GM12878 (cell line): ENCODE measurements at regions not wholly inside any gene's neighbourhood (a gene's known extent, or its start where the extent isn't known, plus 50 kb on each side); places are given as distances from the start of the nearest gene placed in this dataset.

Experiments used
- ATAC-seq: fragments of 200-7000 bp; cut with Tn5 transposase; 3 replicates; pipeline ENCODE4 v1.9.1; 2020; ENCODE audit warnings: mild to moderate bottlenecking, moderate library complexity
- BruUV-seq: library from RNA; stranded (reverse); fragments of 400-500 nt; replicated peaks from 2 replicates; lab custom pipeline; 2021; lab: Mats Ljungman, UMichigan
- CTCF ChIA-PET: fragments of 300-600 bp; sonication (Branson Sonifier 250); formaldehyde crosslinking; extraction: SDS; loops from one replicate; lab custom pipeline; 2021; ENCODE audit warnings: inconsistent platforms; lab: Yijun Ruan, JAX
- POLR2A ChIA-PET: fragments of 350-600 bp; formaldehyde crosslinking; extraction: SDS; loops from one replicate; lab custom pipeline; 2021; ENCODE audit warnings: inconsistent platforms; lab: Charles Lee
- RAD21 ChIA-PET: fragments of 300-600 bp; sonication (Branson Sonifier 250); formaldehyde crosslinking; loops from one replicate; lab custom pipeline; 2023; ENCODE audit warnings: antibody characterized with exemption; ENCODE audit not compliant: unreplicated experiment; lab: Charles Lee
- SMC1A ChIA-PET: fragments of 300-600 bp; sonication (Branson Sonifier 250); formaldehyde crosslinking; loops from one replicate; lab custom pipeline; 2023; ENCODE audit not compliant: unreplicated experiment, uncharacterized antibody; lab: Charles Lee
- DNase-seq: peaks from one replicate; pipeline ENCODE4 v3.0.0-alpha.2; 2011; ENCODE audit warnings: low read depth, low spot score
- FAIRE-seq: peaks from 3 replicates; lab custom pipeline; 2011; peaks lifted over from hg19 to GRCh38; lab: Jason Lieb, UNC
- H2AFZ ChIP-seq: 2 replicates; pipeline ENCODE4 v1.6.0; 2011; ENCODE audit warnings: low read depth, low read length, control low read depth; ENCODE audit not compliant: control insufficient read depth
- H3K27ac ChIP-seq: 2 replicates; pipeline ENCODE4 v1.5.1; 2011; ENCODE audit warnings: control low read depth; ENCODE audit not compliant: control insufficient read depth, insufficient read depth
- H3K27me3 ChIP-seq, 2 experiments: replicated peaks in 1 of 2; 2 replicates each; pipeline versions ENCODE4 v1.6.0 to v1.6.1; 2011; ENCODE audit warnings: low read length in 1 of 2; ENCODE audit not compliant: control insufficient read depth in 2 of 2, insufficient read depth in 2 of 2
- H3K36me3 ChIP-seq, 2 experiments: 2 replicates each; pipeline ENCODE4 v1.5.1; 2011; ENCODE audit warnings: low read length in 1 of 2; ENCODE audit not compliant: control insufficient read depth in 2 of 2, insufficient read depth in 2 of 2
- H3K4me1 ChIP-seq: 2 replicates; pipeline ENCODE4 v1.6.1; 2011; ENCODE audit warnings: mild to moderate bottlenecking, low read length, moderate library complexity, mixed read lengths; ENCODE audit not compliant: control insufficient read depth, insufficient read depth
- H3K4me2 ChIP-seq: 2 replicates; pipeline ENCODE4 v1.6.0; 2011; ENCODE audit warnings: control low read depth; ENCODE audit not compliant: control insufficient read depth, insufficient read depth
- H3K4me3 ChIP-seq: fragments of 200-600 bp; sonication (generic); 2 replicates; pipeline ENCODE4 v1.5.1; 2016
- H3K79me2 ChIP-seq: 2 replicates; pipeline ENCODE4 v1.6.0; 2011; ENCODE audit warnings: low read length; ENCODE audit not compliant: control insufficient read depth, insufficient read depth
- H3K9ac ChIP-seq: 2 replicates; pipeline ENCODE4 v1.8.0; 2011; ENCODE audit warnings: low read length, control low read depth, mixed read lengths; ENCODE audit not compliant: control insufficient read depth, insufficient read depth
- H3K9me3 ChIP-seq: replicated peaks from 3 replicates; pipeline ENCODE4 v1.5.1; 2011; ENCODE audit warnings: mild to moderate bottlenecking, low read length; ENCODE audit not compliant: control insufficient read depth, insufficient read depth
- H4K20me1 ChIP-seq: 2 replicates; pipeline ENCODE4 v1.6.0; 2011; ENCODE audit not compliant: control insufficient read depth, insufficient read depth
- ASH2L ChIP-seq: fragments of 300-600, 200-600 bp; sonication (generic); IDR thresholded peaks from 2 replicates; pipeline ENCODE4 v1.6.1; 2017; ENCODE audit warnings: low read depth, mild to moderate bottlenecking, borderline replicate concordance
- BCL11A ChIP-seq: IDR thresholded peaks from 2 replicates; pipeline ENCODE4 v1.6.1; 2011; ENCODE audit warnings: low read depth, low read length
- CREB1 ChIP-seq: IDR thresholded peaks from 2 replicates; pipeline ENCODE4 v1.6.1; 2012; ENCODE audit warnings: low read depth, mild to moderate bottlenecking, inconsistent platforms
- IRF4 ChIP-seq: IDR thresholded peaks from 2 replicates; pipeline ENCODE4 v1.6.1; 2011; ENCODE audit warnings: low read depth, low read length
- JUNB ChIP-seq: IDR thresholded peaks from 2 replicates; pipeline ENCODE4 v1.6.1; 2016; ENCODE audit warnings: antibody characterized with exemption, mild to moderate bottlenecking
- NFXL1 ChIP-seq: fragments of 450-650 bp; IDR thresholded peaks from 2 replicates; pipeline ENCODE4 v1.6.1; 2017; ENCODE audit warnings: antibody characterized with exemption, mild to moderate bottlenecking, borderline replicate concordance
- SIX5 ChIP-seq: IDR thresholded peaks from 2 replicates; pipeline ENCODE4 v1.6.1; 2011; ENCODE audit warnings: mild to moderate bottlenecking, low read depth, low read length, moderate library complexity; ENCODE audit not compliant: severe bottlenecking
- SREBF1 ChIP-seq: IDR thresholded peaks from 2 replicates; pipeline ENCODE4 v1.6.1; 2012; ENCODE audit warnings: mild to moderate bottlenecking, low read length
- SUZ12 ChIP-seq: fragments of 200-600 bp; sonication (generic); IDR thresholded peaks from one replicate; pipeline ENCODE4 v1.6.1; 2018; ENCODE audit warnings: antibody characterized with exemption, mild to moderate bottlenecking; ENCODE audit not compliant: unreplicated experiment
- TARDBP ChIP-seq: IDR thresholded peaks from 2 replicates; pipeline ENCODE4 v1.6.1; 2016; ENCODE audit warnings: borderline replicate concordance
- ZNF687 ChIP-seq: fragments of 450-650 bp; IDR thresholded peaks from 2 replicates; pipeline ENCODE4 v1.6.1; 2017; ENCODE audit warnings: mild to moderate bottlenecking, moderate library complexity
- WGBS: methylation state at CpG from one replicate; pipeline ENCODE4 v1.1.6; 2016; ENCODE audit warnings: low lambda C conversion rate; ENCODE audit not compliant: insufficient replicate concordance, insufficient coverage; ENCODE audit errors: missing lambda C conversion rate; 5-methylcytosine and 5-hydroxymethylcytosine counted together
- in situ Hi-C: fragments of 300-500 bp; cut with MboI; formaldehyde crosslinking; loops from 9 replicates; pipeline ENCODE4 v1.14.3; 2018; ENCODE audit warnings: mixed read lengths
- intact Hi-C: fragments of 100-400 bp; cut with micrococcal nuclease; formaldehyde crosslinking; loops from one replicate; pipeline ENCODE4 v1.14.2; 2022; ENCODE audit not compliant: unreplicated experiment

DNA sequence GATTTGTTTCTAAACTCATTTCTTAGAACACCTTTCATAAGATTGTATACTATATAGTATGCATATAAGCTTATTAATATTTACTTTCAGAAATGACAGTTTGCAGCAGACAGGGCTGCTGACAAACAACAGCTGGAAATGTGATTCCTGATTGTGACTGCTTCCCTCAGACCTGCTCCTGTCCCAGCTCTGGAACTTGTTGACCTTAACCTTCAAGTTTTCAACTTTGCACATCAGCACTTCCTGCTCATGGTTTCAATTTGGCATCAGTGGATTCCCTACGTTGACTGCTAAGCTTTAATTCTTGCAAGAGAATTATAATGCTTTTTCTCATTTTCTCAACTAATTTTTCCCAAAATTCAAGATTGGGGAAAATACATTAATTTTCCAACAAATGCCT, 459.2 kb upstream of the ACVR2A start:
- FAIRE-seq (no peak), ATAC-seq (no peak), DNase-seq (no peak)
- no peaks in the 10 kb centered on the region for H3K27me3 ChIP-seq
- in situ Hi-C loops (no loop called here), intact Hi-C loops (no loop called here)
- H3K9me3 ChIP-seq = no peaks in the 10 kb centered on the region
- no TSS peak for BruUV-seq
- H3K4me1 ChIP-seq = no peaks in the 10 kb centered on the region
- H3K79me2 ChIP-seq = no peaks in the 10 kb centered on the region
- no peak overlapping the region for H2AFZ ChIP-seq
- no peak overlapping the region for H3K4me3 ChIP-seq
- no peak overlapping the region for H3K27ac ChIP-seq
- ChIA-PET RAD21 (no interaction called here), POLR2A (no interaction called here), CTCF (no interaction called here), SMC1A (interaction anchor here (1.0 kb wide), 1 partner anchor 461 kb away, joined by 3 read pairs; no protein-coding TSS in a partner anchor)
- no peaks in the 10 kb centered on the region for H3K36me3 ChIP-seq
- no peak overlapping the region for H3K9ac ChIP-seq
- H3K4me2 ChIP-seq = no peak overlapping the region
- no peaks in the 10 kb centered on the region for H4K20me1 ChIP-seq
- 21% methylated on average over 1 of the region's 1 CpG for WGBS
- TF ChIP-seq JUNB = no peak
- TF ChIP-seq CREB1 = no peak
- no peak for TF ChIP-seq SUZ12
- TF ChIP-seq ZNF687 = no peak
- TF ChIP-seq IRF4 = no peak
- TF ChIP-seq NFXL1 = no peak
- no peak for TF ChIP-seq BCL11A
- no peak for TF ChIP-seq SIX5
- no peak for TF ChIP-seq TARDBP
- no peak for TF ChIP-seq ASH2L
- TF ChIP-seq SREBF1 = no peak
